ENCODE measurements at regions not wholly inside any gene's neighbourhood (a gene's known extent, or its start where the extent isn't known, plus 50 kb on each side); places are given as distances from the start of the nearest gene placed in this dataset.

GRCh38 chr2:61737841-61738240 lies 116.0 kb downstream of the FAM161A start (continued):
- no peak for TF ChIP-seq FOXA1 (IDR thresholded peaks at IDR 0.05)
- TF ChIP-seq EGR1 (IDR thresholded peaks at IDR 0.05; ENCODE audit: low read depth in 2 of 2): no peak
- TF ChIP-seq MAX (IDR thresholded peaks at IDR 0.05): no peak
- TF ChIP-seq, protein P1, sequence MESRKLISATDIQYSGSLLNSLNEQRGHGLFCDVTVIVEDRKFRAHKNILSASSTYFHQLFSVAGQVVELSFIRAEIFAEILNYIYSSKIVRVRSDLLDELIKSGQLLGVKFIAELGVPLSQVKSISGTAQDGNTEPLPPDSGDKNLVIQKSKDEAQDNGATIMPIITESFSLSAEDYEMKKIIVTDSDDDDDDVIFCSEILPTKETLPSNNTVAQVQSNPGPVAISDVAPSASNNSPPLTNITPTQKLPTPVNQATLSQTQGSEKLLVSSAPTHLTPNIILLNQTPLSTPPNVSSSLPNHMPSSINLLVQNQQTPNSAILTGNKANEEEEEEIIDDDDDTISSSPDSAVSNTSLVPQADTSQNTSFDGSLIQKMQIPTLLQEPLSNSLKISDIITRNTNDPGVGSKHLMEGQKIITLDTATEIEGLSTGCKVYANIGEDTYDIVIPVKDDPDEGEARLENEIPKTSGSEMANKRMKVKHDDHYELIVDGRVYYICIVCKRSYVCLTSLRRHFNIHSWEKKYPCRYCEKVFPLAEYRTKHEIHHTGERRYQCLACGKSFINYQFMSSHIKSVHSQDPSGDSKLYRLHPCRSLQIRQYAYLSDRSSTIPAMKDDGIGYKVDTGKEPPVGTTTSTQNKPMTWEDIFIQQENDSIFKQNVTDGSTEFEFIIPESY (IDR thresholded peaks at IDR 0.05): no peak

GRCh38 chr2:61736953-61737352 lies 116.9 kb downstream of the FAM161A start:
- WGBS: 93% methylated on average over 4 of the region's 4 CpGs
- no peaks in the 10 kb centered on the region for H3K4me1 ChIP-seq (ENCODE audit: control insufficient read depth in 4 of 4, insufficient read depth in 4 of 4, low read length in 3 of 4)
- H3K9me3 ChIP-seq (ENCODE audit: control insufficient read depth in 4 of 4, low read length in 3 of 4): no peaks in the 10 kb centered on the region
- H3K4me3 ChIP-seq (ENCODE audit: low read depth in 1 of 3, low read length in 3 of 3): no peak overlapping the region
- no peak overlapping the region for H3K27ac ChIP-seq (ENCODE audit: low read depth in 1 of 2, low read length in 2 of 2)
- DNase-seq (ENCODE audit: low spot score): no peak
- H3K27me3 ChIP-seq (ENCODE audit: control insufficient read depth in 4 of 4, insufficient read depth in 4 of 4, low read length in 3 of 4): no peaks in the 10 kb centered on the region
- TF ChIP-seq, protein P1 (IDR thresholded peaks at IDR 0.05): no peak
- no peak for TF ChIP-seq REST (IDR thresholded peaks at IDR 0.05)
- TF ChIP-seq RXRA (IDR thresholded peaks at IDR 0.05): no peak
- no peak for TF ChIP-seq NR2F2 (IDR thresholded peaks at IDR 0.05)
- no peak for TF ChIP-seq HNF4G (IDR thresholded peaks at IDR 0.05)
- TF ChIP-seq MAX (IDR thresholded peaks at IDR 0.05): no peak
- TF ChIP-seq EGR1 (IDR thresholded peaks at IDR 0.05; ENCODE audit: low read depth in 2 of 2): no peak
- no peak overlapping the region for H3K9ac ChIP-seq (ENCODE audit: low read depth in 1 of 2, low read length in 2 of 2)
- H3K36me3 ChIP-seq (ENCODE audit: control insufficient read depth in 4 of 4, insufficient read depth in 3 of 4, low read depth in 1 of 4, low read length in 3 of 4): no peaks in the 10 kb centered on the region

DNA sequence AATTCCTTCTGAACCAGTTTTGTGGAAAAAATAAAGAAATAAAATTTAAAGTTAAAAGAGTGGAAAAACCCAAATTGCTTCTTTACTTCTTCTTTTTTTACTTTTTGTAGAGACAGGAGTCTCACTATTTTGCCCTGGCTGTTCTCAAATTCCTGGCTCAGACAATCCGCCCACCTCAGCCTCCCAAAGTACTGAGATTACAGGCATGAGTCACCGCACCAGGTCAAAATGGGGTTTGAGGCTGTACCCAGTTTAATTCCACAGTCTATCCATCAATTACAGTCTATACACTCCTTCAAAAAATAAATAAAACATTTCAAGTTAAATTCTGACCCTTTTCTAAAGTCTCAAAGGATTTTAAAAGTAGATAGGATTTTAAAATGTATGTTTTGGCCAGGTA lies 120.3 kb downstream of the FAM161A start:
- Histone ChIP-seq H3K27me3 (ENCODE audit: control insufficient read depth in 4 of 4, insufficient read depth in 4 of 4, low read length in 3 of 4) (no peaks in the 10 kb centered on the region), H3K4me1 (ENCODE audit: control insufficient read depth in 4 of 4, insufficient read depth in 4 of 4, low read length in 3 of 4) (no peaks in the 10 kb centered on the region), H3K4me3 (ENCODE audit: low read depth in 1 of 3, low read length in 3 of 3) (no peak overlapping the region), H3K9me3 (ENCODE audit: control insufficient read depth in 4 of 4, low read length in 3 of 4) (no peaks in the 10 kb centered on the region), H3K27ac (ENCODE audit: low read depth in 1 of 2, low read length in 2 of 2) (no peak overlapping the region), H3K36me3 (ENCODE audit: control insufficient read depth in 4 of 4, insufficient read depth in 3 of 4, low read depth in 1 of 4, low read length in 3 of 4) (no peaks in the 10 kb centered on the region), H3K9ac (ENCODE audit: low read depth in 1 of 2, low read length in 2 of 2) (no peak overlapping the region)
- DNase-seq (ENCODE audit: low spot score): no peak
- TF ChIP-seq, protein P2, sequence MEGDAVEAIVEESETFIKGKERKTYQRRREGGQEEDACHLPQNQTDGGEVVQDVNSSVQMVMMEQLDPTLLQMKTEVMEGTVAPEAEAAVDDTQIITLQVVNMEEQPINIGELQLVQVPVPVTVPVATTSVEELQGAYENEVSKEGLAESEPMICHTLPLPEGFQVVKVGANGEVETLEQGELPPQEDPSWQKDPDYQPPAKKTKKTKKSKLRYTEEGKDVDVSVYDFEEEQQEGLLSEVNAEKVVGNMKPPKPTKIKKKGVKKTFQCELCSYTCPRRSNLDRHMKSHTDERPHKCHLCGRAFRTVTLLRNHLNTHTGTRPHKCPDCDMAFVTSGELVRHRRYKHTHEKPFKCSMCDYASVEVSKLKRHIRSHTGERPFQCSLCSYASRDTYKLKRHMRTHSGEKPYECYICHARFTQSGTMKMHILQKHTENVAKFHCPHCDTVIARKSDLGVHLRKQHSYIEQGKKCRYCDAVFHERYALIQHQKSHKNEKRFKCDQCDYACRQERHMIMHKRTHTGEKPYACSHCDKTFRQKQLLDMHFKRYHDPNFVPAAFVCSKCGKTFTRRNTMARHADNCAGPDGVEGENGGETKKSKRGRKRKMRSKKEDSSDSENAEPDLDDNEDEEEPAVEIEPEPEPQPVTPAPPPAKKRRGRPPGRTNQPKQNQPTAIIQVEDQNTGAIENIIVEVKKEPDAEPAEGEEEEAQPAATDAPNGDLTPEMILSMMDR (IDR thresholded peaks at IDR 0.05; ENCODE audit: low read depth, low read length, missing input control): no peak
- WGBS: 93% methylated on average over 2 of the region's 2 CpGs

Measured in liver (tissue), 8 donors.